T1000 (cell line): ENCODE measurements at regions not wholly inside any gene's neighbourhood (a gene's known extent, or its start where the extent isn't known, plus 50 kb on each side); places are given as distances from the start of the nearest gene placed in this dataset.

ENCODE experiments used
- DNase-seq: peaks from one replicate; lab custom pipeline; 2025; ENCODE audit warnings: mixed read lengths; lab: John Stamatoyannopoulos, UW

DNA sequence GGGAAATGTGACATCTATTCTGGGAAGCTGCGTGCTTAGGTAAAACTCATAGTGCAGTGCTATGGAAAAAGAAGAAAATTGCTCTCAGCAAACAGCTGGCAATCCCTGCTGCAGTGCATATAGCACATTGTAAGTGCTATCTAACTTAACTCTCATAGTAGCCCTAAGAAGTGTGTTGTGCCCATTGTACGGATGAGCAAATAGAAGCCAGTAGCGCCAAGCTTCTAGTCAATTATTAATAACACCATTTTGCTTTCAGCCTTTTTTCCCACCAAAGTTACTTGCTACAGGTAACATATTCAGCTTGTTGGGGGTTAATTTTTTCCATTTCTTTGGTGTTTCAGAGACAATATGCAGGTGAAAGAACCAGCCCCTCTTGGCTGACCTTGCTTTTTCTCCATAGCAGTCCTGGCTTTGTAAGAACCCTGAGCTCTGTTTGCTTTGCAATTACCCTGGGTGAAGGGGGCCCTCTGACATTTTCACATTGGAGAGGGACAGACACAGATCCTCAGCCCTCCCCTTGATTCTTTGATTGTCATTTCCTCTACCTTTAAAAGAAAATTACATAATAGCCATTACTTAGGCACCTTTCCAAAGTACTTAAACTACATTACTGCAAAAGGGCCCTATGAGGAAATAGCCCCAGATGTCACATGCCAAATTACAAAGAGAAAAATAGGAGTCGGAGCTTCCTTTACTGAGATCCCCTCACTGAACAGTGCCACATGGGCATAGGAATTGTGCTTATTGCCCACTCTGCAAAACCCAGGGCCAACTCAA lies 576.2 kb upstream of the TBX3 start:
- no peak for DNase-seq

DNA sequence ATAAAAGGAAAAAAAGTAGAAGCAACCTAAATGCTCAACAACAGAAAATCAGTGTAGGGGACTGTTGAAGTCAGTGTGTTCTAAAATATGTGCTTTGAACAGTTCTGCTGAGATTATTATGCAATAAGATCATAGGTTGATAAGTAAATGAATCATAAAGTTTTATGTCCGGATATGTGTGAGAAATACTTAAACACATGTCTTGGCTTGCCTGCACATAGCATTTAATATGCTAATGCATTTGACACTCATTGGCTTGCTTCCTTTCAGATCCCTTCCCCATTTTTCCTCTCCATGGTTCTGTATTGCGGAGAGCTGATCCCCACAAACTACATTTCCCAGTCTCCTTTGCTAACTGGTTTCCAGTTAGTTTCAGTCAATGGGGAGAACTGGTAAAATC lies 573.8 kb upstream of the TBX3 start:
- DNase-seq = no peak

DNA sequence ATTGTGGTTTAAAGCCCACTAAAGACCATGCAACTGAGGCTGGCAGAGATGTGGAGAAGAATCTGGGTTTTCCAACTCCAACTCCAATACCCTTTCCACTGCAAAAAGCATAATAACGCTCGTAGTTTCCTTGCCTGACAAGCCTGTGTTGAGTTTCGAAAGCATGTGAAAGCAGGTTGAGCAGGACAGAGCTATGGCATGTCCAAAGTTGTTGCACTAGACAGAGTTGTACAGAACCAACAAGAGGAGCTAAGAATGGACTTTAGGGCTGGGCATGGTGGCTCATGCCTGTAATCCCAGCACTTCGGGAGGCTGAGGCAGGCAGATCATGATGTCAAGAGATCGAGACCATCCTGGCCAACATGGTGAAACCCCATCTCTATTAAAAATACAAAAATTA lies 572.0 kb upstream of the TBX3 start:
- DNase-seq = no peak

DNA sequence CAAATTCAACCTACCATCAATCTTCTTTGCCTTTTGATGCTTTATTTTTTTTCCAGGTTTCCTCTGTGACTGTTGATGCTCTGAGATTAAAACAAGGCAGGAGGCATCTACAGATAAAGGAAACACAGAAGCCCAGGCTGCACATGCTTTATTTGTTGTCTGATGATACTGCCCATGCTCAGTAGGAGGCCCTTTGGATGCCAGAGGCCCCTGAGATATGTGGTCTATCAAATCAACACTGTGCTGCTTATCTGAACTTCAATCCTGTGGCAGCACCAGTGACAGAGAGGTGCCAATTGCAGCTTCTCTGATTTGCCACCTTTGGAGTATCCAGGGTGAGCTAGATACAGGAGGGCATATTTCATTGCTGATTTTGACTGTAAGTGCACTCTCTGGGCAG lies 571.3 kb upstream of the TBX3 start:
- no peak for DNase-seq

DNA sequence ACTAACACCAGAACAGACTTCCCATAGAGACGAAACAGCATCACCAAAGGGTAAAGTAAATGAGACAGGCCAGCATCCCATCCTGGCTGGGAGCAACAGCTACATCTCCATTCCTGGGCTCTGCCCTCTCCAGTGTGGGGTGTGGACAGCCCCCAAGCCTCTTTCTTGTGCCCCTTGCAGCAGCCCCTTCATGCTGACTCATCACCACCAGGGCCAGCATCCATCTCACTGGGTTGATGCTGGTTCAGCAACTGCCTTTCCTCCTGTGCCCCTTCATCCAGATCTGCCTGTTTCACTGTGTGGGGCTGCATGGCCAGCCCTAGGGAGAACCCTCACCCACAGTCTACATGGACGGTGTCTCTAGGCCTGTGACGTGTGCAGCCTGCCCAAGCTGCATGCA lies 569.1 kb upstream of the TBX3 start:
- DNase-seq = no peak

DNA sequence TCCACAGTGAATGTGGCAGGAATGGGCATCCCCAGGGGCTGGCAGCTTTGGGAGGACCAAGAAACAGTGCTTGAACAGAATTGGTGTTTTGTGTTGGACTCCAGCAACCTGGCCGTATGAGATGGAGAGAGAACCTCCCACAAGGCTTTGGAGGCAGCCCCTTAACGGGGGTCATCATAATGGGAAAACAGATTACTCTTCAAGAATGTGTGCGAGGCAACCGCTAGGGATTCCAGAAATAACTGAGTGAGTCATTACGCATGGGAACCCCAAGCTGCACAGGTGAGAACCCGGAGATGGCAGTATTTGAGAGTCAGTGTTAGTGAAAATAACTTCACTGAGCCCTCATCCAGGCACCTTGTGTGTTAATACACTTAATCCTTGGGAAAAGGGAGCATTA lies 567.8 kb upstream of the TBX3 start:
- no peak for DNase-seq

DNA sequence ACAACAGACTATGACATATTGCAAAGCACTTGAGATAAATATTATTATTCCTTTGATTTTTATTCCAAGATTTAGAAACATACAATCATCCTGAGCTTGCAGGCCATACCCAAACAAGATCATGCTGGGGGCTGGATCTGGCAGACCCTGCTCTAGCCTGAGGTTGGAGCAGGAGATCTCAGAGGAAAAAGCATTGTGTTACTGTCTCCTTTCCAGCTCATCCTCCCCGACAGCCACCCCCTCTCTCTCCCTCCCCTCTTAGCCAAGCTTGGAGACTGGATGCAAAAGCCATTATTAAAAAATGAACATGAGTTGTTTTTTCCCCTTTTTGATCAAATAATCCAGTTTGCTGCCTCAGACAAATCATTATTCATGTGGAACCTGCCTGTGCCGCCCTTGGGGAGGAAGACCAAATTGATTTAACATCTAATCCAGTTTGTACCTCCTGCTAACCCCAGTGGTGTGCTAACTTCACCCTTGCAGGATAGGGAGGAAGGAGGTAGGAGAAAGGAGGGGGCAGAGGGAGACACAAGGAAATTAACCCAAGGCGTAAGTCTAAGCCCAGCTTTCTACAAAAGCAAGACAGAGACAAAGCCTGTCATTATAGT lies 565.8 kb upstream of the TBX3 start:
- no peak for DNase-seq

DNA sequence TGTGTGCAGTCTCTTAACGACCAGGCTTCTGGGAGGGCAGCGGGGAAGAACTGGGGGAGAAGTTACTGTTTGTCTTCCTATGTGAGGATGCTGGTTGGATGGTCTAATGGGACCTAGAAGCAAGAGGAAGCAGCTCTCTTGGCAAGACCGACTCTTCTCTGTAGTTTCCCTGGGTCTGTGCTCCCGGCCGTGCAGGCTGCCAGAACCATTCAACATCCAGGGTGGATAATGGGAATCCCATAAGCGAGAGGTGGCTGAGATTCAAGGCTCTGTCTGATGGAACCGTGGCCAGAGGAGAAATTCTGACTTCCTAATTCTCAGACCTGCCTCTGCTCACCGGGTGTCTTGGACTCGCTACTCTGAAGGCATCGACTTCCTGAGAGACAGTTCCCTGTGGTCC lies 561.0 kb upstream of the TBX3 start:
- DNase-seq = no peak

DNA sequence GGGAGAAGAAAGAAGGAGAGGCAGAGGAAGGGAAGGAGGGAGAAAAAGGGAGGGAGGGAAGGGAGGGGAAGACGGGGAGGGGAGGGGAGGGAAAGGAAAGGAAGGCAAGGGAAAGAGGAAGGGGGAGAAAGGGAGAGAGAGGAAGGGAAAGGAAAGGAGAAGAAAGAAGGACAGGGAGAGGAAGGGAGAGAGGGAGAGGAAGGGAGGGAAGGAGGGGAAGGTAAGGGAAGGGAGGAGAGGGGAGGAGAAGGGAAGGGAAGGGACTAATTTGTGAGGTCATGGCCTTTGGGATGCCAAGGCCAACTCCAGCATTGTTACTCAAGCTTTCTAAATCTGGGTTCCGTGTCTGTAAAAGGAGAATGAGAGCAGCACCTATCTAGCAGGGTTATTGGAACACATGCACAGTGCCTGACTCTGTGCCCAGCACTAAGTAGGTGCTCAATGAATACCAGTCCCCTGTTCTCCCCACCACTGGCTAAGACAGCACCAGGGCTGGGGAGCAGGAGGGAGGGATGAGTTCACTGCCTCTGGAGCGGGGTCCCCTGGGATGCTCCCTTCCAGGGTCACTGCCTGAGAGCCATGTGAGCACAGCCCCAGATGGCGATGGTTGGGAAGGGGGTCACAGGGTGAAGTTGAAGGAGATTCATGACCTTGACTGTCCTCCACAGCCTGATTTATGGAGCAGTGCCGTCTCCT lies 560.1 kb upstream of the TBX3 start:
- DNase-seq = no peak

DNA sequence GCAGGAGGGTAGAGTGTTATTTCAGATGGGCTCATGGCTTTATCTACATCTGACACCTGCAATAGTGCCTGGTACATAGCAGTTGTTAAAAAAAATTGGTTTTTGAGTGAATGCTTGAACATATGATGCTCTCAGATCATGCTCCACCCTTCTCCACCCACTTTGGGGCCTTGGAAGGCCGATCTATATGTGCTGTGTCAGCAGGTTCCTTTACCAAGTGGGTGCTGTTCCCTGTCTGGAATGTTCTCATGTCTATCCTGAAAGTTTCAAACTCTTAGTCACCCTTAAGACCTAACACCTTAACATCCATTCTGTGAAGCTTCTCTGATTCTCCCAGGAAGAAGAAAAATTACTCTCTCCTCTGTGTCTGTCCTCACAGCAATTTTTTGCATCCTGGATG lies 556.3 kb upstream of the TBX3 start:
- DNase-seq = no peak

DNA sequence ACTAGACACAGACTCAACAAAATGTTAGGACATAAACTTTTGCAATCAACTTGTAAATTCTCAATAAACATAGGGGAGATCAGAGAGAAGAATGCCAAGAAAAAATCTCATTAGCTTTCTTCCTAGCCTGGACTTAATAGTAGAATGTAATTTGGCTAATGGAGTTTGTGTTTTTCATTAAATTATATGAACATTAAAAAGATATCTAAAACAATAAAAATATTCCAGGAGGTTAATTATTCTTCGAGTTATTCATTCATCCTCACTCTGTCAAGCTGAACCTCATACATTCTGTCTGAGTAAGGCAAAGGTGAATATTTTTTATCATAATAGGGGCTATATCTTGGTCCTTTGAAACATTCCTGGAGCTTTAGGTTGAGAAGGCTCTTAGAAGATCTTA lies 551.9 kb upstream of the TBX3 start:
- DNase-seq = no peak

DNA sequence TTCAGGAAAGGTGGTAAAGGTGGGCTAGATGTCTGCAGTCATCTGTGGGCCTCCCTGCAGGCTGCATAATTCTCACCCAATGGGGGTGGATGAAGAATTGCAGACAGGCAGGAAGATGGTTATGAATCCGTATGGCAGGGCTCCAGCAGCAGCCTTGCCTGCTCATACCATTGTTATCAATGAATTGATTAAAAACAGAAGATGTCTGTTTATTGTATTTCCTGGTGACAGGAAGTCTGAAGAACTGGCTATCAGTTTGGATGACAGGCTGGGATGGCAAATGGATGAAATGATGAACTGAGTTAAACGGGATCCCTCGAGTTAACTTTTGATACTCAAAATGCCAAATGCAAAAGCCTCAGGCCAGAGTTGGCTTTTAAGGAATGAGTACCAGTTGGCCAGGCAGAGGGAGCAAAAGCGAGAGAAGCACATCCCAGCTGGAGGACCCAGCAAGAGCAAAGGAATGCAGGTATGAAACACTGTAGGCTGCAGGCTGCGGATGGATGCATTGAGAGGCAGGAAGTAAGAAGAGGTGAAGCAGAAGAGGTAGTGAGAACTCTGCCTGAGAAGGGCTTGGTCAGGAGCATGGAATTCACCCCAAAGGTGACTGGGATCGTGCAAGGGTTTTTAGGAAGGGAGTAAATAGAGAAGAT lies 550.0 kb upstream of the TBX3 start:
- DNase-seq = no peak

DNA sequence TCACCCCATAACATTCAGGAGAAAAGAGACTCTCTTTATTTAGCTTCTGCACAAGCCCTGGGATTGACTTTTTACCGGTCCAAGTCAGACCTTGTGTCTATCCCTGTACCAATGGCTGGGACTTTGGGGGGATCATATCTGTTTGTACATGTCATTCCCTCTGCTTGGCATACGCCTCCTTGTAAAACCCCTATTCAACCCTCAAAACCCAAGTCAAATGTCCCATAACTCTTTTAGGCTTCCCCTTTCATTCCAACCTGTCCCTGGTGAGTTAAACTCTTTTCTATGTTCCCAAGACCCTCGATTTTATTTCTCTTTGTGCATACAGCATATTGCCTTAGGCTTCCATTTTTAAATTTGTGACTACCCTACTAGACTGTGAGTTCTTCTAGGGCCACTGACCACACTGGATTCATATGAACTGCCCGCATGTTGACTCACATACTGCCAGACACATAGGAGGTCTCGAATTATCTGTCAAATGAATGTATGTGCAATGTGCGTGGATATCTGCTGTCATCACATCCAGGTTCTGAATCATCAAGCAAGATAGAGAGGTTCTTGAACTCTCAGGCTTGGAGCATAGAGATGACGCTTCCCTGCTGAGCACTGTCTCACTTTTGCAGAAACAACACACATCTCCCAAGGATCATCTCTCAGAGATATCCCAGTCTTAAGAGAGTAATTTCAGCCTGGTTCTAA lies 548.6 kb upstream of the TBX3 start:
- DNase-seq = no peak

DNA sequence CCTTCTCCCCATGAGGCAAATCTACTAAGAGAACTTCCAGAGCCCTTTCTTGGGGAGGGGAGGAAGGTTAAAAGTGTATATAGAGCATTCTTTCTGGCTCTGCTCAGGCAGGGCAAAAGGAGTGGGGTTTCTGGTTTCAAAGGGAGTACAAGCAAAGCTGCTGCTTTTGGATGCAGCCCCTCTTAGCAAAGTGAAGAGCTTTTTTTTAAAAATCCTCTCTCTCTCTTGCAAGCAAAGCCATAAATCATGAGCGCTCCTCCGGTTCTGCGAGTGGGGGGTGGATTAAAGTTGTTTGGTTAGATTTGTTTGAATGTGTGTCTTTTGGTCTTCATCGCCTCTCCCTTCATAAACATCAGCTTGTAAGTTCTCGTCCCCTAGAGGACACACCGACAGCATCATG lies 546.6 kb upstream of the TBX3 start:
- no peak for DNase-seq

DNA sequence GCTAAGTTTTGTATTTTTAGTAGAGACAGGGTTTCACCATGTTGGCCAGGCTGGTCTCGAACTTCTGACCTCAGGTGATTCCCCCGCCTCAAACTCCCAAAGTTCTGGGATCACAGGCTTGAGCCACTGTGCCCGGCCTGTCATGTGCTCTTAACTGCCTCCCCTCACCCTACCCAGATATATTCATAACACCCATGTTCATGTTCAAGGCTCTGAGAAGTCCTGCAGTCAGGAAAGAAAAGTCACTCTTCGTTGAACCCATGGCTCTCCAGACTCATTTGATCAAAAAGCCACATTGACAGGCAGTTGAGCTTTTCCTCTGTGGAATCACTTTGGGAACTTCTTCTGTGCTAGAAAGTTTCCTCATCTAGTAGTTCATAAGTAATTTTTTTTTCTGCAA lies 545.5 kb upstream of the TBX3 start:
- DNase-seq = no peak

DNA sequence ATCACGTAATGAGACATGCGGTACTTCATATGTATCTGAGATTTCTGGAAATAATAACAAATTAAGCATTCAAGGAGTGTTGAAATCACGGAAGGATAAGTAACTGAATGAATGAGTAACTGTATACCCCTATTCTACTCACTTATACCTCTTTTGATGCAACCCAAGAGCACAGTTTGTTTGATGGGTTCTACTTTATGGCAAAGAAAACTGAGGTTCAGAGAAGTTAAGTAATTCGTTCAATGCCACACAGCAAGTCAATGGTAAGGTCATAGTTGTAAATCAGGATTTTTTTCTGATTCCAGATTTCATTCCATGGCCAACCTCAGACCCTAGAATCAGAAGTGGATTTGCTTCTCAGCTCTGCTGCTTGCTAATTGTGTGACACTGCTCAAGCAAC lies 544.5 kb upstream of the TBX3 start:
- DNase-seq = no peak

DNA sequence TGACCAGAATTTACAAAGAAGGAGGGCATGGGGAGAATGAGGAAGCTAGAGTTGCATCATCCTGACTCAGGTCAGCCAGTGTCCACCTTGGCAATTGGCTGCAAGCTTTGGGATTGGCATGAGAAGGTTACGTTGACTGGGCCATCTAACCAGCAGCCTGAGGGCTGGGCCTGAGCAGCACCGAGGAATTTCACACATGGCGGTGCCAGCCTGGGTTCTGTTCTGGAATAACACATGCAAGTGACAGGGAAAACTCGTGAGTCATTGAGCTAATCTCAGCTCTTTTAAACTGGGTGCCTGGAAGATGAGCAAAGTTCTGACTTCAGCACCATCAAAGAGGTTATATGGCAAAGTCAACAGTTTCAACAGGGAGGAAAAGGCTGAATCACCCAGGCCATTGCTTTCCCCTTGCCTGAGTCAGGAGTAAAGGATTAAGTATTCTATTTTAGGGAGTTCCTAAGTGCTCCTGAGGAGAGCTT lies 543.2 kb upstream of the TBX3 start:
- peak; percentile 100 for DNase-seq

DNA sequence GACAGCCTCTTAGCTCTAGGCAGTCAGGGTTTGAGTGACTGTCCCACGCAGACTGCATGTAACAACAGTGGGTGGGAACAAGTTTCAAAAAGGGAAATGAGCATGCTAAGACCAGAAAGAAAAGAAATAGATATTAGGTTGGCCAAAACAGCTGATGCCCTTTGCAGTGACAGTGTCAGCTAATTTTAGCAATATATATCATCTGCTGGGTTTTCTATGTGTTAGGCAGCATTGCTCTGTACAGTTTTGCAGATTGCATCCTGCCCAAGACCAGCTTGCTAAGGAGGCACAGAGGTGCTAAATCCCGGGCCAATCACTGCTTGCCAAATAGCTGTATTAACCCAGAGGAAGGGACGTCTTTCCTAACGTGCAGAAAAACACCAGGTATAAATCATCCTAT lies 541.9 kb upstream of the TBX3 start:
- no peak for DNase-seq

DNA sequence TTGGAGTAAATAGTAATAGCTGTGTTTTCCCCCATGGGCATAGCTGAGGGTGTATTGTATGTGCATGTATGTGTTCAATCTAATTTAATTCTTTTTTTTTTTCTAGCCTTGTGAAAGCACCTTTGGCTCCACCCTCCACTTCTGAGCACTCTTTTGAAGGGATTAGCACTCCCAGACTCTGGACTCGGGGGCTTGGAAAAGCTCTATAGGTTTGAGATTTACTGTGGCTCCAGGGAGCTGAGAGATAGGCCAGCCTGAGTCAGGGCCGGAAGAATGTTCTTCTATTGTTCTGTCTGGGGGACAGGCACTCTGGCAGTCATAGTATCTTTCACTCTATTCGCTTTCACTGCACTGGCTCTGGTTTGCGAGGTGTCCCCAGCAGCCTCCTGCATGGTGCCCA lies 540.0 kb upstream of the TBX3 start:
- DNase-seq = no peak

DNA sequence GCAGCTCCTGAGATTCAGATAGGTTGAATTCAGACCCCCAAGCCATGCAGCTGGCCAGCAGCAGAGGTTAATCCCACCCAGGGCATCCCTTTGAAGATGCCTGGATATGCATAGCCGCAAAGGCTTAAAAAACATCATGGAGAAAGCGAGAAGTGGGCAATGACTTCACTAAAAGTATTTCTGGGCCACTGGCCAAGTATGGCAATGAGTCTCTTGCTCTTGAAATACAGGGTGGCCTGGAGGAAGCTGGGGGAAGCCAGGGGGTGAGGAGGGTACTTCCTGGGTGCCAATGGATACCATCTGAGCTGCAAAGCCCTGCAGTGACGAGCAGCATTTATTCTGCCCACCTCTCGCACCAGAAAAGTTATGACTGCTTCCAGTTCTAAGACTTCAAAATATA lies 539.3 kb upstream of the TBX3 start:
- peak; percentile 89 for DNase-seq

DNA sequence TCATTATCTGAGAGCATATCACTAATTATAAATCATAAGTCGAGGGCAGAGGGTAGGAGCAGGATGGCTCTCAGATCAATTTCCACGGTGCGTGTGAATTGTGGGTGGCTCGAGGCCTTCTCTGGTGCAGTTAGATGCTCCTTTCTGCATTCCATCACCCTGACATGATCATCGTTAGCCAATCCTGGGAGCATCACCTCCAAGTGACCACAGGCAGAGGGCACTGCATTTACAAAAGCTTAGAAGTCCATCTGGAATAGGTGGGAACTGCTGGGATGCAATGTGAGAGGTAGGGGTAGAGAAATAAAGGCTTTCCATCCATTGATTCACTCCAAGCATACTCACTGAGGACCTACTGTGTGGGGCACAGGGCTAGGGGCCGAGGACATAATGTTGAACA lies 538.2 kb upstream of the TBX3 start:
- no peak for DNase-seq

DNA sequence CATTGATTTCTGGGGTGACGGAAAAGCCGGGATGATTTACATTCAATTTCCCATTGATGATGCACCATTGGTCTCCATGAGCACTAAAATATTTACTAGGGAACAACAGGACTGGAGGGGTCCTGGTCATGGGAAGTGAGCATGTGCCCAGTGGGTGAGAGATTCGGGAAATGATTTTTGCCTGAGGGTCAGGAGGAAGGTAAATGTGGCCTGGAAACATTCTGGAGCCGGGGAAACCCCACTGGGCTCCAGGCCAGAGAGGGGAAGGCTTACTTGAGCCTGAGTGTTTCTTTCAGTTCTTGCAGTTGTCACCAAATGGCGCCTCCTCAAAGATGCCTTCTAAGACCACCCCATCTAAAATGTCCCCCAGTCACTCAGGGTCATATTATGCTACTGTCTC lies 532.3 kb upstream of the TBX3 start:
- DNase-seq = peak; percentile 84
